ENCODE measurements at regions not wholly inside any gene's neighbourhood (a gene's known extent, or its start where the extent isn't known, plus 50 kb on each side); places are given as distances from the start of the nearest gene placed in this dataset.

- H2AFZ ChIP-seq (ENCODE audit: low read depth, low read length): no peak overlapping the region
- H3K9me3 ChIP-seq (ENCODE audit: low read length): no peaks in the 10 kb centered on the region
- no peak overlapping the region for H3K4me2 ChIP-seq (ENCODE audit: low read length)
- no peak overlapping the region for H3K27ac ChIP-seq (ENCODE audit: low read length)
- no peaks in the 10 kb centered on the region for H3K79me2 ChIP-seq (replicated peaks; ENCODE audit: insufficient read depth, low read length)
- H3K9me2 ChIP-seq (ENCODE audit: insufficient read depth, low read length): no peaks in the 10 kb centered on the region
- no peaks in the 10 kb centered on the region for H3K27me3 ChIP-seq (ENCODE audit: insufficient read depth, low read depth, low read length)
- H4K20me1 ChIP-seq (ENCODE audit: insufficient read depth): no peaks in the 10 kb centered on the region
- H3K9ac ChIP-seq (ENCODE audit: low read length): no peak overlapping the region
- H3K4me3 ChIP-seq (ENCODE audit: low read length): no peak overlapping the region
- no peaks in the 10 kb centered on the region for H3F3A ChIP-seq (ENCODE audit: insufficient read depth, low read length, poor library complexity, severe bottlenecking)
- TF ChIP-seq RAD21 (conservative IDR thresholded peaks at IDR 0.05) (no peak), POLR2AphosphoS5 (IDR thresholded peaks at IDR 0.05) (no peak), SMC3 (conservative IDR thresholded peaks at IDR 0.05; ENCODE audit: poor library complexity) (no peak), MXI1 (conservative IDR thresholded peaks at IDR 0.05; ENCODE audit: poor library complexity, severe bottlenecking) (no peak), EZH2 (IDR thresholded peaks at IDR 0.05; ENCODE audit: borderline replicate concordance, insufficient read depth, low read length, poor library complexity, severe bottlenecking) (no peak)
- TF ChIP-seq, protein P1, sequence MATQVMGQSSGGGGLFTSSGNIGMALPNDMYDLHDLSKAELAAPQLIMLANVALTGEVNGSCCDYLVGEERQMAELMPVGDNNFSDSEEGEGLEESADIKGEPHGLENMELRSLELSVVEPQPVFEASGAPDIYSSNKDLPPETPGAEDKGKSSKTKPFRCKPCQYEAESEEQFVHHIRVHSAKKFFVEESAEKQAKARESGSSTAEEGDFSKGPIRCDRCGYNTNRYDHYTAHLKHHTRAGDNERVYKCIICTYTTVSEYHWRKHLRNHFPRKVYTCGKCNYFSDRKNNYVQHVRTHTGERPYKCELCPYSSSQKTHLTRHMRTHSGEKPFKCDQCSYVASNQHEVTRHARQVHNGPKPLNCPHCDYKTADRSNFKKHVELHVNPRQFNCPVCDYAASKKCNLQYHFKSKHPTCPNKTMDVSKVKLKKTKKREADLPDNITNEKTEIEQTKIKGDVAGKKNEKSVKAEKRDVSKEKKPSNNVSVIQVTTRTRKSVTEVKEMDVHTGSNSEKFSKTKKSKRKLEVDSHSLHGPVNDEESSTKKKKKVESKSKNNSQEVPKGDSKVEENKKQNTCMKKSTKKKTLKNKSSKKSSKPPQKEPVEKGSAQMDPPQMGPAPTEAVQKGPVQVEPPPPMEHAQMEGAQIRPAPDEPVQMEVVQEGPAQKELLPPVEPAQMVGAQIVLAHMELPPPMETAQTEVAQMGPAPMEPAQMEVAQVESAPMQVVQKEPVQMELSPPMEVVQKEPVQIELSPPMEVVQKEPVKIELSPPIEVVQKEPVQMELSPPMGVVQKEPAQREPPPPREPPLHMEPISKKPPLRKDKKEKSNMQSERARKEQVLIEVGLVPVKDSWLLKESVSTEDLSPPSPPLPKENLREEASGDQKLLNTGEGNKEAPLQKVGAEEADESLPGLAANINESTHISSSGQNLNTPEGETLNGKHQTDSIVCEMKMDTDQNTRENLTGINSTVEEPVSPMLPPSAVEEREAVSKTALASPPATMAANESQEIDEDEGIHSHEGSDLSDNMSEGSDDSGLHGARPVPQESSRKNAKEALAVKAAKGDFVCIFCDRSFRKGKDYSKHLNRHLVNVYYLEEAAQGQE (IDR thresholded peaks at IDR 0.05; ENCODE audit: borderline replicate concordance): no peak
- TF ChIP-seq, protein P2, sequence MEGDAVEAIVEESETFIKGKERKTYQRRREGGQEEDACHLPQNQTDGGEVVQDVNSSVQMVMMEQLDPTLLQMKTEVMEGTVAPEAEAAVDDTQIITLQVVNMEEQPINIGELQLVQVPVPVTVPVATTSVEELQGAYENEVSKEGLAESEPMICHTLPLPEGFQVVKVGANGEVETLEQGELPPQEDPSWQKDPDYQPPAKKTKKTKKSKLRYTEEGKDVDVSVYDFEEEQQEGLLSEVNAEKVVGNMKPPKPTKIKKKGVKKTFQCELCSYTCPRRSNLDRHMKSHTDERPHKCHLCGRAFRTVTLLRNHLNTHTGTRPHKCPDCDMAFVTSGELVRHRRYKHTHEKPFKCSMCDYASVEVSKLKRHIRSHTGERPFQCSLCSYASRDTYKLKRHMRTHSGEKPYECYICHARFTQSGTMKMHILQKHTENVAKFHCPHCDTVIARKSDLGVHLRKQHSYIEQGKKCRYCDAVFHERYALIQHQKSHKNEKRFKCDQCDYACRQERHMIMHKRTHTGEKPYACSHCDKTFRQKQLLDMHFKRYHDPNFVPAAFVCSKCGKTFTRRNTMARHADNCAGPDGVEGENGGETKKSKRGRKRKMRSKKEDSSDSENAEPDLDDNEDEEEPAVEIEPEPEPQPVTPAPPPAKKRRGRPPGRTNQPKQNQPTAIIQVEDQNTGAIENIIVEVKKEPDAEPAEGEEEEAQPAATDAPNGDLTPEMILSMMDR (IDR thresholded peaks at IDR 0.05; ENCODE audit: poor library complexity, severe bottlenecking): no peak
- H3K36me3 ChIP-seq (ENCODE audit: insufficient read depth, low read length): no peaks in the 10 kb centered on the region
Measured at GRCh38 chr12:9334041-9334692, 126.0 kb upstream of the PZP start.

- no peaks in the 10 kb centered on the region for H3K36me3 ChIP-seq (ENCODE audit: insufficient read depth, low read length)
- H3K4me2 ChIP-seq (ENCODE audit: low read length): no peak overlapping the region
- no peak overlapping the region for H2AFZ ChIP-seq (ENCODE audit: low read depth, low read length)
- no peaks in the 10 kb centered on the region for H4K20me1 ChIP-seq (ENCODE audit: insufficient read depth)
- no peaks in the 10 kb centered on the region for H3K79me2 ChIP-seq (replicated peaks; ENCODE audit: insufficient read depth, low read length)
- TF ChIP-seq MXI1 (conservative IDR thresholded peaks at IDR 0.05; ENCODE audit: poor library complexity, severe bottlenecking) (no peak), SMC3 (conservative IDR thresholded peaks at IDR 0.05; ENCODE audit: poor library complexity) (no peak), TAF1 (IDR thresholded peaks at IDR 0.05; ENCODE audit: low read depth) (no peak), RAD21 (conservative IDR thresholded peaks at IDR 0.05) (no peak), POLR2AphosphoS5 (IDR thresholded peaks at IDR 0.05) (no peak), EZH2 (IDR thresholded peaks at IDR 0.05; ENCODE audit: borderline replicate concordance, insufficient read depth, low read length, poor library complexity, severe bottlenecking) (no peak), EP300 (conservative IDR thresholded peaks at IDR 0.05; ENCODE audit: poor library complexity, severe bottlenecking) (no peak)
- TF ChIP-seq, protein P2 (IDR thresholded peaks at IDR 0.05; ENCODE audit: poor library complexity, severe bottlenecking): no peak
- TF ChIP-seq, protein P1 (IDR thresholded peaks at IDR 0.05; ENCODE audit: borderline replicate concordance): no peak
- no peaks in the 10 kb centered on the region for H3K9me3 ChIP-seq (ENCODE audit: low read length)
- H3F3A ChIP-seq (ENCODE audit: insufficient read depth, low read length, poor library complexity, severe bottlenecking): no peaks in the 10 kb centered on the region
- no peak overlapping the region for H3K4me3 ChIP-seq (ENCODE audit: low read length)
- no peaks in the 10 kb centered on the region for H3K27me3 ChIP-seq (ENCODE audit: insufficient read depth, low read depth, low read length)
- no peak overlapping the region for H3K27ac ChIP-seq (ENCODE audit: low read length)
- no peak overlapping the region for H3K9ac ChIP-seq (ENCODE audit: low read length)
- no peaks in the 10 kb centered on the region for H3K9me2 ChIP-seq (ENCODE audit: insufficient read depth, low read length)
Measured at GRCh38 chr12:9333161-9333560, 125.0 kb upstream of the PZP start.
